ENCODE measurements at regions not wholly inside any gene's neighbourhood (a gene's known extent, or its start where the extent isn't known, plus 50 kb on each side); places are given as distances from the start of the nearest gene placed in this dataset.

GRCh38 chr22:47351836-47352579, 589.6 kb downstream of the TBC1D22A start:
- TF ChIP-seq CTCF (IDR thresholded peaks at IDR 0.05; ENCODE audit: low read depth, low read length, poor library complexity, severe bottlenecking) (no peak), EZH2phosphoT487 (IDR thresholded peaks at IDR 0.05; ENCODE audit: borderline replicate concordance, low read length) (no peak)
